ENCODE measurements at regions not wholly inside any gene's neighbourhood (a gene's known extent, or its start where the extent isn't known, plus 50 kb on each side); places are given as distances from the start of the nearest gene placed in this dataset.

- TF ChIP-seq PRDM4 (CRISPR knock-in tag; IDR thresholded peaks at IDR 0.05; ENCODE audit: borderline replicate concordance) (no peak), CTCF (CRISPR knock-in tag; IDR thresholded peaks at IDR 0.05) (no peak), HIVEP1 (CRISPR knock-in tag; IDR thresholded peaks at IDR 0.05) (no peak), POLR2G (IDR thresholded peaks at IDR 0.05; ENCODE audit: low read depth, low read length) (no peak), ZNF256 (CRISPR knock-in tag; conservative IDR thresholded peaks at IDR 0.05) (no peak), U2AF1 (optimal IDR thresholded peaks at IDR 0.05; ENCODE audit: low read depth, low read length) (no peak), NR2C2 (CRISPR knock-in tag; IDR thresholded peaks at IDR 0.05; ENCODE audit: borderline replicate concordance) (no peak), ATF3 (CRISPR knock-in tag; IDR thresholded peaks at IDR 0.05) (no peak)
- TF ChIP-seq, protein P1, sequence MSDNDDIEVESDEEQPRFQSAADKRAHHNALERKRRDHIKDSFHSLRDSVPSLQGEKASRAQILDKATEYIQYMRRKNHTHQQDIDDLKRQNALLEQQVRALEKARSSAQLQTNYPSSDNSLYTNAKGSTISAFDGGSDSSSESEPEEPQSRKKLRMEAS (IDR thresholded peaks at IDR 0.05): no peak
These were observed 77.6 kb upstream of the SLC39A8 start for GRCh38 chr4:102422843-102423242.

Data from HepG2 (cell line).